ENCODE measurements at regions not wholly inside any gene's neighbourhood (a gene's known extent, or its start where the extent isn't known, plus 50 kb on each side); places are given as distances from the start of the nearest gene placed in this dataset.

DNA sequence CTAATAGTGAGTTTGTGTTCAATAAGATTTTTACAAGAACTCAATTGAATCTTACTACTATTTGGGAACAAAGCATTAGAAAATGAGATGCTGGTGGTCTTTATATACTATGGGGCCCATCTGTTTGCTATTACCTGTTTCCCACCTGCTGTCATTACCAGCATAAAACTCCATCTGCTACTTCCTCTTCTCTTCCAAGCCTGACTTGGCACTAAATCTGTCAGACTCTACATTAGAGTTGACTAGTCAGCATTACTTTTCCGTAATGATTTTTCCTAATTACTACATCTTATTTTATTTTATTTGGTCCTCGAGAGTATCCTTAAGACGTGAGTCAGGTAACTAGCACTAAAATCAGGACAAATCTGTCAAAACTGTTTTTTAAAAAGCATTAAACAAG, 68.1 kb upstream of the KRR1 start:
- TF ChIP-seq SMAD4 (CRISPR knock-in tag; IDR thresholded peaks at IDR 0.05) (no peak), USF1 (CRISPR knock-in tag; IDR thresholded peaks at IDR 0.05) (no peak), ZNF396 (CRISPR knock-in tag; IDR thresholded peaks at IDR 0.05; ENCODE audit: borderline replicate concordance) (no peak), CBFB (CRISPR knock-in tag; IDR thresholded peaks at IDR 0.05; ENCODE audit: low read depth) (no peak), ATF1 (CRISPR knock-in tag; IDR thresholded peaks at IDR 0.05) (no peak), ETV6 (CRISPR knock-in tag; IDR thresholded peaks at IDR 0.05) (no peak), E2F4 (CRISPR knock-in tag; IDR thresholded peaks at IDR 0.05; ENCODE audit: borderline replicate concordance, low read depth) (no peak), TP53 (CRISPR knock-in tag; IDR thresholded peaks at IDR 0.05) (no peak)
- TF ChIP-seq, protein P1, sequence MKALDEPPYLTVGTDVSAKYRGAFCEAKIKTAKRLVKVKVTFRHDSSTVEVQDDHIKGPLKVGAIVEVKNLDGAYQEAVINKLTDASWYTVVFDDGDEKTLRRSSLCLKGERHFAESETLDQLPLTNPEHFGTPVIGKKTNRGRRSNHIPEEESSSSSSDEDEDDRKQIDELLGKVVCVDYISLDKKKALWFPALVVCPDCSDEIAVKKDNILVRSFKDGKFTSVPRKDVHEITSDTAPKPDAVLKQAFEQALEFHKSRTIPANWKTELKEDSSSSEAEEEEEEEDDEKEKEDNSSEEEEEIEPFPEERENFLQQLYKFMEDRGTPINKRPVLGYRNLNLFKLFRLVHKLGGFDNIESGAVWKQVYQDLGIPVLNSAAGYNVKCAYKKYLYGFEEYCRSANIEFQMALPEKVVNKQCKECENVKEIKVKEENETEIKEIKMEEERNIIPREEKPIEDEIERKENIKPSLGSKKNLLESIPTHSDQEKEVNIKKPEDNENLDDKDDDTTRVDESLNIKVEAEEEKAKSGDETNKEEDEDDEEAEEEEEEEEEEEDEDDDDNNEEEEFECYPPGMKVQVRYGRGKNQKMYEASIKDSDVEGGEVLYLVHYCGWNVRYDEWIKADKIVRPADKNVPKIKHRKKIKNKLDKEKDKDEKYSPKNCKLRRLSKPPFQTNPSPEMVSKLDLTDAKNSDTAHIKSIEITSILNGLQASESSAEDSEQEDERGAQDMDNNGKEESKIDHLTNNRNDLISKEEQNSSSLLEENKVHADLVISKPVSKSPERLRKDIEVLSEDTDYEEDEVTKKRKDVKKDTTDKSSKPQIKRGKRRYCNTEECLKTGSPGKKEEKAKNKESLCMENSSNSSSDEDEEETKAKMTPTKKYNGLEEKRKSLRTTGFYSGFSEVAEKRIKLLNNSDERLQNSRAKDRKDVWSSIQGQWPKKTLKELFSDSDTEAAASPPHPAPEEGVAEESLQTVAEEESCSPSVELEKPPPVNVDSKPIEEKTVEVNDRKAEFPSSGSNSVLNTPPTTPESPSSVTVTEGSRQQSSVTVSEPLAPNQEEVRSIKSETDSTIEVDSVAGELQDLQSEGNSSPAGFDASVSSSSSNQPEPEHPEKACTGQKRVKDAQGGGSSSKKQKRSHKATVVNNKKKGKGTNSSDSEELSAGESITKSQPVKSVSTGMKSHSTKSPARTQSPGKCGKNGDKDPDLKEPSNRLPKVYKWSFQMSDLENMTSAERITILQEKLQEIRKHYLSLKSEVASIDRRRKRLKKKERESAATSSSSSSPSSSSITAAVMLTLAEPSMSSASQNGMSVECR (CRISPR knock-in tag; IDR thresholded peaks at IDR 0.05; ENCODE audit: borderline replicate concordance) = no peak
- TF ChIP-seq, protein P2, sequence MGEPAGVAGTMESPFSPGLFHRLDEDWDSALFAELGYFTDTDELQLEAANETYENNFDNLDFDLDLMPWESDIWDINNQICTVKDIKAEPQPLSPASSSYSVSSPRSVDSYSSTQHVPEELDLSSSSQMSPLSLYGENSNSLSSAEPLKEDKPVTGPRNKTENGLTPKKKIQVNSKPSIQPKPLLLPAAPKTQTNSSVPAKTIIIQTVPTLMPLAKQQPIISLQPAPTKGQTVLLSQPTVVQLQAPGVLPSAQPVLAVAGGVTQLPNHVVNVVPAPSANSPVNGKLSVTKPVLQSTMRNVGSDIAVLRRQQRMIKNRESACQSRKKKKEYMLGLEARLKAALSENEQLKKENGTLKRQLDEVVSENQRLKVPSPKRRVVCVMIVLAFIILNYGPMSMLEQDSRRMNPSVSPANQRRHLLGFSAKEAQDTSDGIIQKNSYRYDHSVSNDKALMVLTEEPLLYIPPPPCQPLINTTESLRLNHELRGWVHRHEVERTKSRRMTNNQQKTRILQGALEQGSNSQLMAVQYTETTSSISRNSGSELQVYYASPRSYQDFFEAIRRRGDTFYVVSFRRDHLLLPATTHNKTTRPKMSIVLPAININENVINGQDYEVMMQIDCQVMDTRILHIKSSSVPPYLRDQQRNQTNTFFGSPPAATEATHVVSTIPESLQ (CRISPR knock-in tag; IDR thresholded peaks at IDR 0.05) = no peak
- H3K9me3 Mint-ChIP-seq = no peaks in the 10 kb centered on the region

DNA sequence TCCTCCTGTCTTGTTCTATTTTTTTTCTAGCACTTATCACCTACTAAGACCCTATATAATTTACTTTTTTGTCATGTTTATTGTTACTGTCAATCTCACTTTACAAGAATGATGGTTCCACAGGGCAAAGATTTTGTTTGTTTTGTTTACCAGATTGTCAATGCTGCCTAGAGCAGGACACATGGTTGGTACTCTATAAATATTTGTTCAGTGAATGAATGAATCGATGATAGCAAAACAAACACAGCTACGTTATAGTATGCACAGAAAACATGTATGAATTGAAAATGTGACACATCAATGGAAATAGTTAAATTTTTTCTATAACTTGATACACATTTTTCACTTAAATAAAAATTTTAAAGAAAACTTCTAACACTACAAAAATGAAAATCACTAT, 67.1 kb upstream of the KRR1 start:
- Mint-ChIP-seq H3K27ac (no peak overlapping the region), H3K27me3 (ENCODE audit: low read depth) (no peaks in the 10 kb centered on the region), H3K36me3 (no peaks in the 10 kb centered on the region), H3K9me3 (no peaks in the 10 kb centered on the region), H3K4me3 (no peak overlapping the region), H3K4me1 (no peaks in the 10 kb centered on the region; the same call in 1 of the 2 replicates)
- no peak for ATAC-seq
- POLR2A ChIA-PET = no interaction called here
- no peak for DNase-seq (ENCODE audit: low spot score)
- CTCF ChIA-PET = no interaction called here
- TF ChIP-seq ZNF263 (CRISPR knock-in tag; IDR thresholded peaks at IDR 0.05; ENCODE audit: low read depth) (no peak), EMX1 (CRISPR knock-in tag; IDR thresholded peaks at IDR 0.05) (no peak), RORB (CRISPR knock-in tag; IDR thresholded peaks at IDR 0.05) (no peak), FOXP4 (CRISPR knock-in tag; IDR thresholded peaks at IDR 0.05) (no peak), NR2C2 (CRISPR knock-in tag; IDR thresholded peaks at IDR 0.05) (no peak), TP53 (CRISPR knock-in tag; IDR thresholded peaks at IDR 0.05) (no peak), ZNF138 (CRISPR knock-in tag; conservative IDR thresholded peaks at IDR 0.05) (no peak), NFYB (CRISPR knock-in tag; conservative IDR thresholded peaks at IDR 0.05; ENCODE audit: low read depth) (no peak), TEAD1 (CRISPR knock-in tag; IDR thresholded peaks at IDR 0.05) (no peak), SMAD4 (CRISPR knock-in tag; IDR thresholded peaks at IDR 0.05) (no peak)
- TF ChIP-seq, protein P3, sequence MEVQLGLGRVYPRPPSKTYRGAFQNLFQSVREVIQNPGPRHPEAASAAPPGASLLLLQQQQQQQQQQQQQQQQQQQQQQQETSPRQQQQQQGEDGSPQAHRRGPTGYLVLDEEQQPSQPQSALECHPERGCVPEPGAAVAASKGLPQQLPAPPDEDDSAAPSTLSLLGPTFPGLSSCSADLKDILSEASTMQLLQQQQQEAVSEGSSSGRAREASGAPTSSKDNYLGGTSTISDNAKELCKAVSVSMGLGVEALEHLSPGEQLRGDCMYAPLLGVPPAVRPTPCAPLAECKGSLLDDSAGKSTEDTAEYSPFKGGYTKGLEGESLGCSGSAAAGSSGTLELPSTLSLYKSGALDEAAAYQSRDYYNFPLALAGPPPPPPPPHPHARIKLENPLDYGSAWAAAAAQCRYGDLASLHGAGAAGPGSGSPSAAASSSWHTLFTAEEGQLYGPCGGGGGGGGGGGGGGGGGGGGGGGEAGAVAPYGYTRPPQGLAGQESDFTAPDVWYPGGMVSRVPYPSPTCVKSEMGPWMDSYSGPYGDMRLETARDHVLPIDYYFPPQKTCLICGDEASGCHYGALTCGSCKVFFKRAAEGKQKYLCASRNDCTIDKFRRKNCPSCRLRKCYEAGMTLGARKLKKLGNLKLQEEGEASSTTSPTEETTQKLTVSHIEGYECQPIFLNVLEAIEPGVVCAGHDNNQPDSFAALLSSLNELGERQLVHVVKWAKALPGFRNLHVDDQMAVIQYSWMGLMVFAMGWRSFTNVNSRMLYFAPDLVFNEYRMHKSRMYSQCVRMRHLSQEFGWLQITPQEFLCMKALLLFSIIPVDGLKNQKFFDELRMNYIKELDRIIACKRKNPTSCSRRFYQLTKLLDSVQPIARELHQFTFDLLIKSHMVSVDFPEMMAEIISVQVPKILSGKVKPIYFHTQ (CRISPR knock-in tag; IDR thresholded peaks at IDR 0.05) = no peak
- TF ChIP-seq, protein P4, sequence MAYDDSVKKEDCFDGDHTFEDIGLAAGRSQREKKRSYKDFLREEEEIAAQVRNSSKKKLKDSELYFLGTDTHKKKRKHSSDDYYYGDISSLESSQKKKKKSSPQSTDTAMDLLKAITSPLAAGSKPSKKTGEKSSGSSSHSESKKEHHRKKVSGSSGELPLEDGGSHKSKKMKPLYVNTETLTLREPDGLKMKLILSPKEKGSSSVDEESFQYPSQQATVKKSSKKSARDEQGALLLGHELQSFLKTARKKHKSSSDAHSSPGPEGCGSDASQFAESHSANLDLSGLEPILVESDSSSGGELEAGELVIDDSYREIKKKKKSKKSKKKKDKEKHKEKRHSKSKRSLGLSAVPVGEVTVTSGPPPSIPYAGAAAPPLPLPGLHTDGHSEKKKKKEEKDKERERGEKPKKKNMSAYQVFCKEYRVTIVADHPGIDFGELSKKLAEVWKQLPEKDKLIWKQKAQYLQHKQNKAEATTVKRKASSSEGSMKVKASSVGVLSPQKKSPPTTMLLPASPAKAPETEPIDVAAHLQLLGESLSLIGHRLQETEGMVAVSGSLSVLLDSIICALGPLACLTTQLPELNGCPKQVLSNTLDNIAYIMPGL (CRISPR knock-in tag; IDR thresholded peaks at IDR 0.05) = no peak

More for the DNA sequence above, 68.1 kb upstream of the KRR1 start:
- ChIA-PET POLR2A (no interaction called here), CTCF (no interaction called here)
- no peaks in the 10 kb centered on the region for H3K36me3 Mint-ChIP-seq
- no peak overlapping the region for H3K27ac Mint-ChIP-seq
- H3K4me1 Mint-ChIP-seq = no peaks in the 10 kb centered on the region; the same call in 1 of the 2 replicates
- DNase-seq (ENCODE audit: low spot score) (no peak), ATAC-seq (no peak)
- H3K27me3 Mint-ChIP-seq (ENCODE audit: low read depth) = no peaks in the 10 kb centered on the region
- no peak overlapping the region for H3K4me3 Mint-ChIP-seq

Measured in WTC11 (cell line).